AG10803 (cell line): ENCODE measurements at regions not wholly inside any gene's neighbourhood (a gene's known extent, or its start where the extent isn't known, plus 50 kb on each side); places are given as distances from the start of the nearest gene placed in this dataset.
"Not testable (repeated sequence)": the region's sequence is repeated elsewhere in the genome, so short reads cannot be mapped to it uniquely, and the experiment has no call there.

Experiments
- DNase-seq: peaks from one replicate; pipeline ENCODE4 v3.0.0; 2010; ENCODE audit warnings: low read depth
- H3K4me3 ChIP-seq: 2 replicates; pipeline ENCODE4 v1.5.1; 2011; ENCODE audit warnings: mild to moderate bottlenecking, low read length, control low read depth
- TF ChIP-seq, protein P1 (sequence below): conservative IDR thresholded peaks from 2 replicates; pipeline ENCODE4 v1.5.1; 2011; ENCODE audit warnings: mild to moderate bottlenecking, low read length, control low read depth, inconsistent platforms

- H3K4me3 ChIP-seq: no peak overlapping the region
- TF ChIP-seq, protein P1, sequence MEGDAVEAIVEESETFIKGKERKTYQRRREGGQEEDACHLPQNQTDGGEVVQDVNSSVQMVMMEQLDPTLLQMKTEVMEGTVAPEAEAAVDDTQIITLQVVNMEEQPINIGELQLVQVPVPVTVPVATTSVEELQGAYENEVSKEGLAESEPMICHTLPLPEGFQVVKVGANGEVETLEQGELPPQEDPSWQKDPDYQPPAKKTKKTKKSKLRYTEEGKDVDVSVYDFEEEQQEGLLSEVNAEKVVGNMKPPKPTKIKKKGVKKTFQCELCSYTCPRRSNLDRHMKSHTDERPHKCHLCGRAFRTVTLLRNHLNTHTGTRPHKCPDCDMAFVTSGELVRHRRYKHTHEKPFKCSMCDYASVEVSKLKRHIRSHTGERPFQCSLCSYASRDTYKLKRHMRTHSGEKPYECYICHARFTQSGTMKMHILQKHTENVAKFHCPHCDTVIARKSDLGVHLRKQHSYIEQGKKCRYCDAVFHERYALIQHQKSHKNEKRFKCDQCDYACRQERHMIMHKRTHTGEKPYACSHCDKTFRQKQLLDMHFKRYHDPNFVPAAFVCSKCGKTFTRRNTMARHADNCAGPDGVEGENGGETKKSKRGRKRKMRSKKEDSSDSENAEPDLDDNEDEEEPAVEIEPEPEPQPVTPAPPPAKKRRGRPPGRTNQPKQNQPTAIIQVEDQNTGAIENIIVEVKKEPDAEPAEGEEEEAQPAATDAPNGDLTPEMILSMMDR: no peak
- no peak for DNase-seq
Measured at GRCh38 chr6:134784336-134784735, 165.6 kb downstream of the ALDH8A1 start.

DNA sequence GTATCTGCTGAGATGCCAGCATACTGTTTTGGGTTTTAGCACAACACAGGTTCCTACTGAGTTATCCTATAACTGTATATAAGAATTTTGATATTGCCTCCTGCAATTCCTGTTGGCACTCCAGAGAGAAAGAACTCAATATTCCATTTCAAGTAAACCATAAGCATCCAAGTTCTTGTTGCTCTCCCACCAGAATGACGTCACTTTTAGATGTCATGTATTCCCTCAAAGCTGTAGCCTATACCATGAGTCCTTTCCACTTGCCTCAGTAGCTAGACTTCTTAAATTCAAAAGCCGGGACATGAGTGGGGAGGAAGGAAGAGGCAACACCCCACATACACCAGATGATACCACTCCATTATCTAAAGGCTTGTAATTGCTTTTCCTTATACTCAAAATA lies 171.5 kb downstream of the ALDH8A1 start:
- no peak overlapping the region for H3K4me3 ChIP-seq
- no peak for DNase-seq
- TF ChIP-seq, protein P1: no peak

- H3K4me3 ChIP-seq: no peak overlapping the region
- TF ChIP-seq, protein P1: no peak
- peak; percentile 35 for DNase-seq
Measured at GRCh38 chr6:134774201-134774638, 175.7 kb downstream of the ALDH8A1 start.

GRCh38 chr6:134772671-134773360 lies 177.1 kb downstream of the ALDH8A1 start:
- DNase-seq: no peak
- TF ChIP-seq, protein P1: no peak
- no peak overlapping the region for H3K4me3 ChIP-seq

- no peak overlapping the region for H3K4me3 ChIP-seq
- DNase-seq: no peak
- TF ChIP-seq, protein P1: no peak
Measured at GRCh38 chr6:134768931-134769330, 181.0 kb downstream of the ALDH8A1 start.

DNA sequence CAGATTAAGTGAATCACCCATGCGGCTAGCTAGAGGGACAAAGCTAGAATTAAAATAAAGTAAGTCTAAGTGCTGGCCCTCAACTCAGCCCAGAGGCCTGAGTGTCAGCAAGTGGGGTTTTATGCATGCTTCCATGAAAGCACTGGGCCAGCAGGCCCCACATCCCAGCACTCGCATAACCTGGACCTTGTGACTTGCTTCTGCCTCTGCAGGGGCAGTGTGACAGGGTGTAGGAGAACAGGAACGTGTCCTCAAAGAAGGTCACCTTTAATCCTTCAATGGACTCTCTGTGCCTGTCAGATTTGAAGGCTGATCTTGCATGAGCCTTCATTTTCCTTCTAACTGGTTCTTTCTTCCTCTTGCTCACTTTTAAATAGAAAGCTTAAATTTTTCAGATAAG lies 183.4 kb downstream of the ALDH8A1 start:
- no peak for DNase-seq
- TF ChIP-seq, protein P1: no peak
- H3K4me3 ChIP-seq: no peak overlapping the region

GRCh38 chr6:134764741-134765140 lies 185.2 kb downstream of the ALDH8A1 start:
- TF ChIP-seq, protein P1: no peak
- DNase-seq: no peak
- H3K4me3 ChIP-seq: no peak overlapping the region

GRCh38 chr6:134763575-134763974 lies 186.3 kb downstream of the ALDH8A1 start:
- DNase-seq: not testable (repeated sequence)

More at GRCh38 chr6:134763575-134763974, 186.3 kb downstream of the ALDH8A1 start:
- not testable (repeated sequence) for H3K4me3 ChIP-seq
